Spleen (tissue), 7 donors: ENCODE measurements at regions not wholly inside any gene's neighbourhood (a gene's known extent, or its start where the extent isn't known, plus 50 kb on each side); places are given as distances from the start of the nearest gene placed in this dataset.

Experiments used
- CTCF ChIP-seq, 11 experiments: fragments of 200-600 bp in 7 of 11; fragments of 450-650 bp in 4 of 11; sonication (generic) in 4 of 11; IDR thresholded peaks in 8 of 11; conservative IDR thresholded peaks in 3 of 11; 1 replicate in 7 of 11; 2 replicates in 4 of 11; pipeline versions ENCODE4 v1.4.0 to v1.8.0; 2016 to 2021; ENCODE audit warnings: antibody characterized with exemption in 11 of 11, inconsistent platforms in 4 of 11, mild to moderate bottlenecking in 1 of 11
- POLR2A ChIP-seq, 3 donors: fragments of 450-650 bp; IDR thresholded peaks; one replicate each; pipeline ENCODE4 v1.5.1; 2017; ENCODE audit warnings: antibody characterized with exemption in 3 of 3, mild to moderate bottlenecking in 1 of 3
- donor health status: DM: no; HTN: no; CAD: no; lungs with moderate emphysema.
- donor health status: DM: no; HTN: no; CAD: no.
- donor health status: DM: no; HTN: no; CAD: no.

- TF ChIP-seq CTCF (IDR thresholded peaks at IDR 0.05 in 8 of 11, conservative IDR thresholded peaks at IDR 0.05 in 3 of 11) (no peak), POLR2A (IDR thresholded peaks at IDR 0.05) (no peak)
Measured at GRCh38 chr21:18157406-18157805, 87.2 kb upstream of the CHODL start.
